Medulla oblongata (tissue), 1 donor: ENCODE measurements at regions not wholly inside any gene's neighbourhood (a gene's known extent, or its start where the extent isn't known, plus 50 kb on each side); places are given as distances from the start of the nearest gene placed in this dataset.
"Not testable (repeated sequence)": the region's sequence is repeated elsewhere in the genome, so short reads cannot be mapped to it uniquely, and the experiment has no call there.

ENCODE experiments used
- DNase-seq: peaks from one replicate; pipeline ENCODE4 v3.0.0-alpha.2; 2015; ENCODE audit errors: extremely low spot score

DNA sequence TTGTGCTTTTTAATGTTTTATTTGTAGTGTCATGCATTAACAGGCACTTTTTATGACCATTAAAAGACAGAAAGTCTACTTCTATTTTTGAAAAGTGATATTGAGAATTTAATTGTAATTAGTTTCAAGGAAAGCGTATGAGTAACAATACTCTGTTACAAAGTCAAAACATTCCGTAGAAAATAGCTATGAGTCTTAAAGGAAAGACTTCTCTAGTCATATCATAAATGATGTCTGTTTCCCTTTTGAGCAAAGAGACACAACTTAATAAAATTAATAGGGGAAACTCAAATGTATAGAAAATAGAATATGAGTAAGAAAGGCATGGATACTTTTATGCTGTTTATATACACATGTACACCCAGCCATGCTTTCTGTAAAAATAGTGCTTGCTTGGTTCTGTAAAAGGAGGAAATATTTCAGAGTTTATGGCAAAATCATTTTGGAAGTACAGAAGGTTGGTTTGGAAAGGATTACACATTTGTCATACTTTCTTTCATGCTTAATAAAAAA is 107.8 kb upstream of the AHI1 start:
- no peak for DNase-seq

GRCh38 chr6:135606392-135606791 is 108.9 kb upstream of the AHI1 start:
- DNase-seq = no peak

- no peak for DNase-seq
Observed at GRCh38 chr6:135608031-135608430, 110.5 kb upstream of the AHI1 start.

DNA sequence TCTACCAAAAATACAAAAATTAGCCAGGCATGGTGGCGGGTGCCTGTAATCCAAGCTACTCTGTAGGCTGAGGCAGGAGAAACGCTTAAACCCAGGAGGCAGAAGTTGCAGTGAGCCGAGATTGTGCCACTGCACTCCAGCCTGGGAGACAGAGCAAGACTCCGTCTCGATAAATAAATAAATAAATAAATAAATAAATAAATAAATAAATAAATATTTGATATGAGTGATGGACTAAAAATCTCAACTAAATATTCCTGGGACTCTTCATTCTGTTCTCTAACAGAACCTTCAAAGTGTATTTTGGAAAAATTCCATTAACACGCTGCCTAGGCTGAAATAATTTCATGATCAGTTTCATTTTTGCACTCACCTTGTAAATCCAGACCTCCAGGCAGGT is 112.7 kb upstream of the AHI1 start:
- not testable (repeated sequence) for DNase-seq

- no peak for DNase-seq
Observed at GRCh38 chr6:135616655-135617054, 119.1 kb upstream of the AHI1 start.

- no peak for DNase-seq
Observed at GRCh38 chr6:135617222-135617621, 119.7 kb upstream of the AHI1 start.

DNA sequence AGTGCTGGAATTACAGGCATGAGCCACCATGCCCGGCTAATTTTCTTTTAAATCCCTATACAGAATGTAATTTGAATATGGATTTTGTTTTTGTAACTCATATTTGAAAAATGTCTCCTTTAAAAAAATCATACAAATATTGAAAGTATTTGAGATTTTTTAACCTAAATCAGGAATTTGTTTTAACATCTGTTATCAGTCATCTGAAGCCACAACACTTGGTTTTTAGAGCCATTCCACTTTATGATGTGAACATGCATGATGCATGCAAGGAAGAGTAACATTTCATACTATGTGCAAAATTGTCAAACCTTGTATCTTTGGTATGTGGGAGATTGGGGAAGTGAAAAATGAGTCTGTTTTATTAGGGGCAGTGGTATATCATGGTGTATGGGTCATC is 124.5 kb upstream of the AHI1 start:
- no peak for DNase-seq

- no peak for DNase-seq
Observed at GRCh38 chr6:135623979-135624378, 126.4 kb upstream of the AHI1 start.

DNA sequence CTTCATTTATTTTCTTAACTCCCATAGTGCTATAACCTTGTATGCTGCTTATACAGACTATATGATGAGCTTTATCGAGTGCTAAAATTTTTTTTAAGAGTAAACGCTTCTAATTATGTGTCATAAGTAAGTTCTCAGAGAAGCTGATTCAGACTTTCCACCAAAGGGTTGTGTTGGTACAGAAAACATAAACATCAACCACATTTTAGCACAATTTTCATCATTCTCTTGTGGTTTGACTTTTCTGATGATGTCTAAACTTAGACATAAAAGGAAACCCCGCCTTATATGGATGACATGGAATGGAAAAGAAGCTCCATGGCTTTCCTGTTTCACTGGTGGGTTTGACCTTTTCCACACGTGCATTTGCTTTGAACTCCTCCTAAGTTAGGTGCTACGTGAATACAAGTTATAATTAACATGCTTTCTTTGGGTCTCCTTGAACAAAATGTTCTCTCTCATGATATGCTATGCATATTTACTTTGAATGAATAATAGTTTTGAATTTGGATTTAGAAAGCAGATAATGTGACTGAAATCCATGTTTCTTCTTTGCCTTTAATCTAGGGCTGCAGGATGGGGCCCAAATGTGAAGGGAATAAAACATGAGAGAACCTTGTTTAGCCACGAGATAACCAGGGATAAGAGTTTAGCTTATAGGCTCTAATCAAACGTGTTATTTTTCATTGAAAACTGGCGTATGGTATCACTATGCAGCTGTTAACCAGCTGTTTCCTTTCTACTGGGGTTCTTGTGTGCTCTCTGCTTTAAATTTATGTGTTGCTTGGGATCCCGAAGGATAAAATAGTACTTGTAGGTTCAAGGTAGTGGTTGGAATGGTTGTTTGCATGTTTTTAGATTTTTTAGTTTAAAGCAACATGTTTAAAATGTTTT is 127.1 kb upstream of the AHI1 start:
- no peak for DNase-seq

GRCh38 chr6:135626001-135626400 is 128.5 kb upstream of the AHI1 start:
- DNase-seq = not testable (repeated sequence)

DNA sequence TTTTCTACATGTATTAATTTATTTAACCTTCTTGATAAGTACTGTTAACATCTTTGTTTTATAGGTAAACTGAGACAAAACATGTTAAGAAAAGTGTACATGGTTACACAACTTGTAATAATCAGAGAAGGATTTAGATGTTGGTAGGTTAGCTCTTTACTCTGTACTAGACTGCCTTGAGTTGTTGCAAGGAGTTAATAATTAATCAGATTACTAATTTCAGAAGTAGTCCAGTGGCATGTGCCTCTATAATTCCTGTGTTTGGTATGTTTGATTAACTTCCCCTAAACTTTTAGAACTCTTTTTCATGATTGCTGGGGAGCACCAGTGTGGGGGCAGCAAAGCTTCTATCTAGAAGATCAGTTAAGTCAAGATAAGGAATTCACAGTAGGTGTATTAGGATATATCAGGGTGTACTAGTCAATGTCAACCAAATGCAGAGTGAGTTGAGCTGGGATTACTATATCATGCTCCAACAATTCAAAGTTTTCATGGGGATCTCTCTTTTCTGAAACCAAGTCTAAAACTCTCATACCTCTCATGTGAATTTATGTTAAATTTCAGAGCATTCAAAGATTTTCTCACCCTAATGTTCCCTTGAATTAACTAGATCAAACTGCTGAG is 129.7 kb upstream of the AHI1 start:
- DNase-seq = no peak

- no peak for DNase-seq
Observed at GRCh38 chr6:135630789-135631376, 133.3 kb upstream of the AHI1 start.

DNA sequence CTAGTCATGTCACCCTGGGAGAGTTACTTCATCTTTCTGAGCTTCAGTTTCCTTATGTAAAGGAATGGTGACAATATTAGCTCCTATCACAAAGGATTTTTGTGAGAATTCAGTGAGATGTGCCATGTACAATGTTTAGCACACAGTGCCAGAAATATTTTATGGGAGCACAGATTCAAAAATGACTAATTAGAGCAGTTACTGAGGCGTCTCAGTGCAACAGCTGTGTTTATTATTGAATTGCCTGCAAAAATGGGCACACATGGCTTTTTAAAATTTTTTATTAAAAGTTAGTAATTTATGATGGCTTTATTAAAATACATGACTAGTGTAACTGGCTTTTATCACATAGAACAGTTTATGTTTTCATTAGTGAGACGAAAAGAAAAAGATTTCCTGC is 134.3 kb upstream of the AHI1 start:
- DNase-seq = no peak

GRCh38 chr6:135633573-135633972 is 136.0 kb upstream of the AHI1 start:
- no peak for DNase-seq

- no peak for DNase-seq
Observed at GRCh38 chr6:135637701-135638100, 140.2 kb upstream of the AHI1 start.

DNA sequence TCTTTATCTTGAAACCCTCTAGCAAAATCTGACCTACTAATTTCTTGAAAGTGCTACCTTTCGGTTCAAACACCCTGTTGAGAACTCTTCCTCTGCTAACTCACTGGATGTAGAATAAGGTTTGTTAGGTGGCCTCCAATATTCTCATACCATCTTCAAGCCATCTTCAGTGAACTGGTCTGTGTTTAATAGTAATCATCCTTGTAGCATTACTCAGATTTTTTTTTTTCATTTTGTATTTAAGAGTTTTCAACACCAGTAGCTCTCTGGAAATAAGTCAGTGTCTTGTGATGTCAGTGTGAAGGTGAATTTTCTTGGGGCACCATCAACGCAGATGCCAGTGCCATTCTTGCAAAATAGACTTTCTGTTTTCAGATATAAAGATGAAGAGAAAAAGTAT is 140.6 kb upstream of the AHI1 start:
- DNase-seq = no peak

DNA sequence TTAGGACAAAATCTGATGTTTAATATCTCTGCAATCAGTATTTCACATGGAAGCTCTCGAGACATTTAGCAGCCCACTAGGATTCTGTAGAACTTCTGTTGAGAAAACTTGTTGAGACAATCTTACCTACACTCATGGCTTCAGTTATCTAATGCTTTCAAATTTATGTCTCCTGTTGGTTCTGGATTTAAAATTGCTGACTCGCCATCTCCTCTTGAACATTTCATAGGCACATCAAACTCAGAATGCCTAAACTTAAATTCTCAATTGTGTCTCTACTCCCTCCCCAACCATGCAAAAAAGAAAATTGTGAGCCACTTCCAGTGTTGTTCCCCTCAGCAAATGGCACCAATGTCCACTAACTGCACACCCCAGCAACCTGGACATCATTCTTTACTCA is 142.5 kb upstream of the AHI1 start:
- no peak for DNase-seq

DNA sequence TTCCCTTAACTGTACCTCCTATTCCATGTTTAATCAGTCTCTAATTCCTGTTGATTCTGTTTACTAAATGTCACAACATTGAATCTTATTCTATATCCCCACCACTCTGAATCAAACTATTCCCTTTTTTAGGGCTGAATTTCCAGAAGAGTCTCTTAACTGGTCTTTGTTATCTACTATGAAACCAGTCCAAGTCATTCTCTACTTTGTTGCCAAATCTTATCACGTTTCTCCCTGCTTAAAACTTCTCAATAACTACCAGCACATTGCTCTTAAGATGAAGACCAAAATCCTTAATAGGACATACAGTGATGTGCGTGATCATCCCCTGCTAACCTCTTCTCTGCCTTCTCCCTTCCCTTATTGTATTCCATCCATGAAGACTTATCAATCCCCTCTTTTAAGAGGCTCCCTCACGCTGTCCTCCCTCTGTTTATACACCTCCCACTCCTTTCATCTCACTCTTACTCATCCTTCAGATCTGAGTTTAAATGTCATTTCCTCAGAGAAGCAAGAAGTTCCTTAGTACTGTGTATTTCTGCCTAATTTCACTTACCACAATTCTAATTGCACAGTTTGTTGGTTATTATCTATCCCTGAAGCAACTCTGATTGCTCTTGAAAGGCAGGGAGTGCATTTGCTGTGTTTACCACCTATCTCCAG is 143.0 kb upstream of the AHI1 start:
- DNase-seq = no peak

DNA sequence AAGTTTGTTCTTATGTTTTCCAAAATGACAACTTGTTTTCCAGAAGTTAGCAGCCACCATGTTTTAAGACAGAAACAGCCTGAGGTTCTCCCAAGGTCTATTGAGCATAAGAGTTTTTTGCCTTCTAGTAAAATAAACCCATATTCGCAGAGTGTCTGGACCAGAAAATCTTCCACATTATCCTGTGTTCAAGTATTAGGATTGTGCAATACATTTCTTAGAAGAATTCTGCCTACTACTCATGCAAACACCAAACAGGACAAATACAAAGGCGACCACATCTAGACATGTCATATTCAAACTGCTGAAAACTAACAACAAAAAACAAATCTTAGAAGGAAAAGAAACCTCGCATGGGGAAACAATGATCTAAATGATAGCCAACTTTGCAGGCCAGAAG is 145.4 kb upstream of the AHI1 start:
- no peak for DNase-seq

- DNase-seq = no peak
Observed at GRCh38 chr6:135644394-135644793, 146.9 kb upstream of the AHI1 start.

DNA sequence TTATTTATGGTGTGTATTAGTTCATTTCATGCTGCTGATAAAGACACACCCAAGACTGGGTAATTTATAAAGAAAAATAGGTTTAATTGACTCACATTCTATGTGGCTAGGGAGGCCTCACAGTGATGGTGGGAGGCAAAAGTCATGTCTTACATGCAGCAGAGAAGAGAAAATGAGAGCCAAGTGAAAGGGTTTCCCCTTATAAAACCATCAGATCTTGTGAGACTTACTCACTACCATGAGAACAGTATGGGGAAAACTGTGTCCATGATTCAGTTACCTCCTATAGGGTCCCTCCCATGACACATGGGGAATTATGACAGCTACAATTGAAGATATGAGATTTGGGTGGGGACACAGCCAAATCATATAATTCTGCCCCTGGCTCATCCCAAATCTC is 150.0 kb upstream of the AHI1 start:
- DNase-seq = no peak
